Colon (tissue), 2 donors: ENCODE measurements at regions not wholly inside any gene's neighbourhood (a gene's known extent, or its start where the extent isn't known, plus 50 kb on each side); places are given as distances from the start of the nearest gene placed in this dataset.

ENCODE experiments used
- FAIRE-seq: peaks from 2 replicates; lab custom pipeline; 2012; peaks lifted over from hg19 to GRCh38; lab: Jason Lieb, UNC
- donor health status: control.
- donor health status: control.

GRCh38 chr4:138749303-138749702 is 266.3 kb upstream of the NOCT start:
- no peak for FAIRE-seq

GRCh38 chr4:138741766-138742377 is 273.7 kb upstream of the NOCT start:
- FAIRE-seq, result no peak

- no peak for FAIRE-seq
Observed at GRCh38 chr4:138740816-138741745, 274.5 kb upstream of the NOCT start.

GRCh38 chr4:138736362-138736761 is 279.2 kb upstream of the NOCT start:
- no peak for FAIRE-seq

- no peak for FAIRE-seq
Observed at GRCh38 chr4:138734746-138735145, 280.8 kb upstream of the NOCT start.

GRCh38 chr4:138728566-138728965 is 287.0 kb upstream of the NOCT start:
- FAIRE-seq, result no peak

DNA sequence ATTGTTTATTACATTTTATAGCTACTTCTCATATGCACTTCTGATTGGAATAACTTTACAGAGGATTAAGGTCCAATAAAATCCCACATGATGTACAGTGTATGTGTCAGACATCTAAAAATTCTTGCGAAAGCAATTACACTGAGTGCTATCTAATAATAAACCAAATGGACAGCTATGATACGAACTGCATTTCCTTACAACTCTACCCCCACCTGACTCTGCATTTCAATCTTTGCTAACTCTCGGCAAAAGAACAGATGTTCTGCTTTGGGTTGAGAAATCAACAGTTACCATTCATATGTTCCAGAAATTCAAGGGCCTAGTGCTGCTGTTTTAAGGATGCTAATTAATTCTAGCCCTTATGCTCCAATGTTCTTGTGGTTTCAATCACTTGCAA is 287.9 kb upstream of the NOCT start:
- no peak for FAIRE-seq

GRCh38 chr4:138724530-138724929 is 291.1 kb upstream of the NOCT start:
- FAIRE-seq, result no peak

DNA sequence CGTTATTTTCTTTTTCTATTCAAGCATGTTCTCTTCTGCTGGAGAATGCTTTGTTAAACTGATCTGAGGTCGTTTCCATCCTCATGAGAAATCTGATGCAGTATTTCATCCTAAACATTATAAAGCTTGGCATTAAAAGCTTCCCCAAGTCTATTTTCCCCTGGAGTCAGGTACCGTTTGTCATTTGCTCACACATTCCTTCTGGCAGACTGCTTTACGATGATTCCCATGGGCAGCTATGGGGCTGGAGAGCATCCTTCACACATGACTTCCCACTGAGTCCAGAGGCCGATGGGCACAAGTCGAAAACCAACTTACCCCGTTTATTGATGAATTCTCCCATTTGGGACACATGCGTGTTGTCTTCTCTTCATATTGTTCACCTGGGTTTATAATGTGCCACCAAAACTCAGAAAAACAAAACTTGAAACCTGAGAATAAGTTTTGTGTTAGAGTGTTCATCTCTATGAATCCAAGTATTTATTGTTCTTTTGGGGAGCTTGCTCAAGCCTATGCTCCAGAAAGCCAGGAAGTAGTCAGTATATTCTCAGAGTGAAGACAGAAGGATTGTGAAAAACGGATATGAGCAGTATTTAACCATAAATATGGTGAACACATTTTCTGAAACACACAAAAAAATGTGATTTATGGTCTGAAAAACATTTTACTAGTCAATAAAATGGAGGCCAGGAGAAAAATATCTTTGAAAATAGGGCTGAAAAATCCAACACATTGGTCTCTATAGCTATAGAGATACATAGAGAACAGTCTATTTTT is 298.8 kb upstream of the NOCT start:
- no peak for FAIRE-seq

- no peak for FAIRE-seq
Observed at GRCh38 chr4:138710297-138710696, 305.3 kb upstream of the NOCT start.

DNA sequence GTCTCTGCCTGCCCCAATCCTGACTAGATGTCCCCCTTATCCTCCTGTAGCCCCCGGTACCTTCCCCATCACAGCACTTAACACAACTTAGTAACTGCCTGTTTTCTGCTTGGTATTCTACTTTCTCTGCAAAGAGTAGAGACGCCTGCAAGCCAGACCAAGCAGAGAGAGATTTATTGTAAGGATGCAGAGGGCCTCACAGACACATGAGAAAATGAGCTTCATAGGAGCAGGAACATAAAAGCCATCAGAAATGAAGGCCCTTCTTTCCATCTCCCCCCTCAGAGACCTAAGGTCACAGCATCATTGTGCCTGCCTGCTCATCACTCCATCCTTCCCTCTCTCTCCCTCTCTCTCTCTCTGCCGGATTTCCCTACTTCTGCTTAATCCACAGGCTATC is 305.7 kb upstream of the NOCT start:
- FAIRE-seq, result no peak

DNA sequence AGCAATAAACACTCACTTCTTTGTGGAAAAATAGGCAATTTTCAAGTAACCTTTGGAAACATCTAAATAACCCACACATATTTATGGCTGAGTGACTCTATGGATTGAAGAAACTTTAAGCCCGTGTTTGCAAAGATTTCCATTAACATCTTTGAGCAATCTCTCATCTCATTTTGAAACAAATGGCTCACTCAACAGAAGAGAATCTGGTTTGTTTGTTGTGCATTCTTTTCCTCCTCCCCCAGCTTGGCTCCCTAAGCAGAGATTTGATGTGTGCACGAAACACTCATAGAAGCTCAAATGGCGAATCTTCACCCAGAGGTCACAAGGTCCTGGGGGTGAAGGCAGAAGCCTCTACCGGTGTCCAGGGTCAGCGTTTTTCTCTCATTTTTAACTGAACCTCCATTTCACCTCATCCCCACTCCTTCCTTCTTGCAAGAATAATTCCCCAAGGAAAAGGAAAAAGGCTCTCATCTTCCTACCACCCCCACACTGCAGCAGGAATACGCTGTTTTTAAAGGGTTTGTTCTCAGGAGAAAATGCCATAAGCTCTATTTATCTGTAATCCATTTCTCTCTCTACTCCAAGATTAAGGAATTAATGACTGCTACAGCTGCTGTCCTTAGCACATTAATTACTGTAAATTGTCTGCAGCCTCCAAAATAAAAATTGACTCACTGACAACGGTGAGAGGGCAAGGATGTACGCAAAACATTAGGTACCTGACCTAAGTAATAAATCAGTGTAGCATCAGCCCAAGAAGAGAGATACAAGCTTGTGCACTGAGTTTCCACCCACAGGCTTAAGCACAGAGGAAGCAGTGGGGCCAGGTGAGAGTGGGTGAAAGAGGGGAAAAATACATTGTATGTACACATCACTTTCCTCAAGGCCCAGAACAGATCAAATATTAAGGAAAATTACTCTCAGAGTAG is 307.6 kb upstream of the NOCT start:
- FAIRE-seq, result no peak

- no peak for FAIRE-seq
Observed at GRCh38 chr4:138706201-138706600, 309.4 kb upstream of the NOCT start.

- no peak for FAIRE-seq
Observed at GRCh38 chr4:138702190-138702824, 313.3 kb upstream of the NOCT start.

- no peak for FAIRE-seq
Observed at GRCh38 chr4:138698641-138699040, 316.9 kb upstream of the NOCT start.

- no peak for FAIRE-seq
Observed at GRCh38 chr4:138697851-138698250, 317.7 kb upstream of the NOCT start.

GRCh38 chr4:138696771-138697170 is 318.8 kb upstream of the NOCT start:
- no peak for FAIRE-seq

DNA sequence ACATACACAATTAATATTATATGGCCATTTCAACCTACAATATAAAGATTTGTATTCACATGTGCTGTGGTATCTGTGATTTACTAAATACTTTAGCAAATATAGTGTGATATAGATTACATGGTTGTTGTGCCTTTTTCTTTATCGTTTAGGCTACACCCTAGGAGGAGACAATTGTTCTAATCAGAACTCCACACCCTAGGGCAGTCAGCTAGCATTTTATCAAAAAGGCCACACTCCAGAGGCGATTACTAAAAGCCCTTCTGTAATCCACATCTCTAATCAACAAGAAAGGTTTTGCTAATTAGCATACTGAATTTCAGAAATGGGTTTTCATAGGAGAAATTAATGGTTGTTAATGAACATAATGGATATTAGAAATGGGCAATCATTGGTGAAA is 319.5 kb upstream of the NOCT start:
- no peak for FAIRE-seq

- FAIRE-seq, result no peak
Observed at GRCh38 chr4:138693526-138693925, 322.1 kb upstream of the NOCT start.

DNA sequence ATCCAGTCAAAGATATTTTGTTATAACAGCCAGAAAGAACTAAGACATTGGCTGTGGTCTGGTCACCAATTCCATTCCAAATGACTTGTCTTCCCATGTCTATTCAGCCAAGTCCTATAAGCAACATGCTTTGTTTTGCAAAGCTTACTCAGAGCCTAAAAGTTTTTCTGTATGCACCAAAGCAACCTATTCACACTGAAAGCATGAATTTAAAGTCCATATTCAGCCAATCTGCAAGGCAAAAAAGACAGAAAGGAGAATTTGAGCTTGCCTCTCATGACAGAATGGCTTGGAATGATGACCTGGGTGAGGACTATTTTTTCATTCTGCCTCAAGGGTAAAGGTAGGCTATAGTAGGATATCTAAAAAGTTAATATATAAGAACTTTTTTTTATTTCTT is 323.2 kb upstream of the NOCT start:
- FAIRE-seq, result no peak

DNA sequence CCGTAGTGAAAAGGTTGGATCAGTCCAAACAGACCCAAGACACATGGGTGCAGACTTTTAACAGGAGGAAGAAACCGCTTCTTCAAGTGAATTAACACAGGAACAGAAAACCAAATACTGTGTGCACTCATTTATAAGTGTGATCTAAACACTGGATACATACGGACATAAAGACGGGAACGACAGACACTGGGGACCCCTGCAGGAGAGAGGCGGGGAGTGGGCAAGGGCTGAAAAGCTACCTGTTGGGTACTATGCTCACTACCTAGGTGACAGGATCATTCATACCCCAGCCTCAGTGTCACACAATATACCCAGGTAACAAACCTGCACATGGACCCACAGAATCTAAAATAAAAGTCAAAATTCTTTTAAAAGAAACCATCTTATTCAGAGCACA is 326.0 kb upstream of the NOCT start:
- FAIRE-seq, result no peak
